GM12878 (cell line): ENCODE measurements at regions not wholly inside any gene's neighbourhood (a gene's known extent, or its start where the extent isn't known, plus 50 kb on each side); places are given as distances from the start of the nearest gene placed in this dataset.

Source experiments
- CHD2 ChIP-seq: IDR thresholded peaks from 2 replicates; pipeline ENCODE4 v1.6.1; 2011; ENCODE audit warnings: low read depth, low read length, improper control_type of control experiment, borderline replicate concordance
- JUND ChIP-seq: IDR thresholded peaks from 2 replicates; pipeline ENCODE4 v1.6.1; 2012; ENCODE audit warnings: low read depth, mild to moderate bottlenecking, low read length, improper control_type of control experiment, moderate library complexity
- MEF2A ChIP-seq: IDR thresholded peaks from 2 replicates; pipeline ENCODE4 v1.6.1; 2011; ENCODE audit warnings: low read depth, mild to moderate bottlenecking, low read length, moderate library complexity; ENCODE audit not compliant: insufficient read depth
- POLR2A ChIP-seq: IDR thresholded peaks from 2 replicates; pipeline ENCODE4 v1.6.1; 2011; ENCODE audit warnings: low read depth, mild to moderate bottlenecking, low read length
- POLR2AphosphoS2 ChIP-seq: IDR thresholded peaks from 2 replicates; pipeline ENCODE4 v1.6.1; 2011; ENCODE audit warnings: low read depth, mild to moderate bottlenecking, low read length, improper control_type of control experiment, moderate library complexity
- POLR2AphosphoS5 ChIP-seq: IDR thresholded peaks from 2 replicates; pipeline ENCODE4 v1.6.1; 2011; ENCODE audit warnings: mild to moderate bottlenecking, low read length, inconsistent platforms
- RAD21 ChIP-seq: IDR thresholded peaks from 2 replicates; pipeline ENCODE4 v1.6.1; 2011; ENCODE audit warnings: mild to moderate bottlenecking, low read depth, low read length, moderate library complexity; ENCODE audit not compliant: insufficient read depth
- SUZ12 ChIP-seq: fragments of 200-600 bp; sonication (generic); IDR thresholded peaks from one replicate; pipeline ENCODE4 v1.6.1; 2018; ENCODE audit warnings: antibody characterized with exemption, mild to moderate bottlenecking; ENCODE audit not compliant: unreplicated experiment
- TAF1 ChIP-seq: IDR thresholded peaks from 2 replicates; pipeline ENCODE4 v1.6.1; 2011; ENCODE audit warnings: mild to moderate bottlenecking, low read depth, low read length, borderline replicate concordance
- TF ChIP-seq, protein P1 (sequence below): fragments of 450-650 bp; IDR thresholded peaks from 2 replicates; pipeline ENCODE4 v1.6.1; 2016; ENCODE audit warnings: mild to moderate bottlenecking
- TF ChIP-seq, protein P2 (sequence below): IDR thresholded peaks from 2 replicates; pipeline ENCODE4 v1.6.1; 2012; ENCODE audit warnings: low read depth, low read length, improper control_type of control experiment
- TF ChIP-seq, protein P3 (sequence below), 3 experiments: IDR thresholded peaks in 2 of 3; conservative IDR thresholded peaks in 1 of 3; 2 replicates each; pipeline ENCODE4 v1.5.1; 2011; ENCODE audit warnings: low read depth in 3 of 3, low read length in 3 of 3, mild to moderate bottlenecking in 3 of 3, control low read depth in 2 of 3, moderate library complexity in 2 of 3, inconsistent platforms in 1 of 3, mixed read lengths in 1 of 3; ENCODE audit not compliant: control insufficient read depth in 2 of 3, insufficient read depth in 1 of 3; ENCODE audit errors: extremely low read depth in 1 of 3
- TF ChIP-seq, protein P4 (sequence below): fragments of 450-650 bp; IDR thresholded peaks from 2 replicates; pipeline ENCODE4 v1.6.1; 2017; ENCODE audit warnings: antibody characterized with exemption, mild to moderate bottlenecking, moderate library complexity
- TF ChIP-seq, protein P5 (sequence below): fragments of 450-650 bp; IDR thresholded peaks from 2 replicates; pipeline ENCODE4 v1.6.1; 2016; ENCODE audit warnings: mild to moderate bottlenecking

DNA sequence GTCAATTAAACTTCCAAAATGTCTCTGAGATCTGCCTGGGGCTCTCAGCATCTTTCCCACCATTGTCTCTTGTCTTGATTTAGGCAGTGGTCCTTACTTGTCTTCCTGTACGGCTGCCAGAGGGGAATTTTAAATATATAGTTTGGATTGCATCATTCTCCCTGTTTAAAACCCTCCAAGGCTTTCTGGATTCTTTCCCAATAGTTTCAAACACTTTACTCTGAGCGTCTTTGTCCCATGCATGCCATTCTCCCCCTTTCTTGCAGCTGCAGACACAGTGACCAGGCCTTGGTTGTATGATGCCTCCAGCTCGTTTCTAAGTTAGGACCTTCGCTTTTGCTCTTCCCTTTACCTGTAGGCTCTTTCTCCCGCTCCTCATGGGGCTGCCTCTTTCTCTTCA lies 323.3 kb upstream of the CTNNB1 start:
- TF ChIP-seq MEF2A, result no peak
- TF ChIP-seq, protein P1, sequence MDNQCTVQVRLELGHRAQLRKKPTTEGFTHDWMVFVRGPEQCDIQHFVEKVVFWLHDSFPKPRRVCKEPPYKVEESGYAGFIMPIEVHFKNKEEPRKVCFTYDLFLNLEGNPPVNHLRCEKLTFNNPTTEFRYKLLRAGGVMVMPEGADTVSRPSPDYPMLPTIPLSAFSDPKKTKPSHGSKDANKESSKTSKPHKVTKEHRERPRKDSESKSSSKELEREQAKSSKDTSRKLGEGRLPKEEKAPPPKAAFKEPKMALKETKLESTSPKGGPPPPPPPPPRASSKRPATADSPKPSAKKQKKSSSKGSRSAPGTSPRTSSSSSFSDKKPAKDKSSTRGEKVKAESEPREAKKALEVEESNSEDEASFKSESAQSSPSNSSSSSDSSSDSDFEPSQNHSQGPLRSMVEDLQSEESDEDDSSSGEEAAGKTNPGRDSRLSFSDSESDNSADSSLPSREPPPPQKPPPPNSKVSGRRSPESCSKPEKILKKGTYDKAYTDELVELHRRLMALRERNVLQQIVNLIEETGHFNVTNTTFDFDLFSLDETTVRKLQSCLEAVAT, result no peak
- TF ChIP-seq, protein P2, sequence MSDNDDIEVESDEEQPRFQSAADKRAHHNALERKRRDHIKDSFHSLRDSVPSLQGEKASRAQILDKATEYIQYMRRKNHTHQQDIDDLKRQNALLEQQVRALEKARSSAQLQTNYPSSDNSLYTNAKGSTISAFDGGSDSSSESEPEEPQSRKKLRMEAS, result no peak
- TF ChIP-seq POLR2AphosphoS2, result no peak
- TF ChIP-seq, protein P3, sequence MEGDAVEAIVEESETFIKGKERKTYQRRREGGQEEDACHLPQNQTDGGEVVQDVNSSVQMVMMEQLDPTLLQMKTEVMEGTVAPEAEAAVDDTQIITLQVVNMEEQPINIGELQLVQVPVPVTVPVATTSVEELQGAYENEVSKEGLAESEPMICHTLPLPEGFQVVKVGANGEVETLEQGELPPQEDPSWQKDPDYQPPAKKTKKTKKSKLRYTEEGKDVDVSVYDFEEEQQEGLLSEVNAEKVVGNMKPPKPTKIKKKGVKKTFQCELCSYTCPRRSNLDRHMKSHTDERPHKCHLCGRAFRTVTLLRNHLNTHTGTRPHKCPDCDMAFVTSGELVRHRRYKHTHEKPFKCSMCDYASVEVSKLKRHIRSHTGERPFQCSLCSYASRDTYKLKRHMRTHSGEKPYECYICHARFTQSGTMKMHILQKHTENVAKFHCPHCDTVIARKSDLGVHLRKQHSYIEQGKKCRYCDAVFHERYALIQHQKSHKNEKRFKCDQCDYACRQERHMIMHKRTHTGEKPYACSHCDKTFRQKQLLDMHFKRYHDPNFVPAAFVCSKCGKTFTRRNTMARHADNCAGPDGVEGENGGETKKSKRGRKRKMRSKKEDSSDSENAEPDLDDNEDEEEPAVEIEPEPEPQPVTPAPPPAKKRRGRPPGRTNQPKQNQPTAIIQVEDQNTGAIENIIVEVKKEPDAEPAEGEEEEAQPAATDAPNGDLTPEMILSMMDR (IDR thresholded peaks at IDR 0.05 in 2 of 3, conservative IDR thresholded peaks at IDR 0.05 in 1 of 3; ENCODE audit: control insufficient read depth in 2 of 3, extremely low read depth in 1 of 3, insufficient read depth in 1 of 3, low read depth in 3 of 3, low read length in 3 of 3), result no peak
- TF ChIP-seq, protein P4, sequence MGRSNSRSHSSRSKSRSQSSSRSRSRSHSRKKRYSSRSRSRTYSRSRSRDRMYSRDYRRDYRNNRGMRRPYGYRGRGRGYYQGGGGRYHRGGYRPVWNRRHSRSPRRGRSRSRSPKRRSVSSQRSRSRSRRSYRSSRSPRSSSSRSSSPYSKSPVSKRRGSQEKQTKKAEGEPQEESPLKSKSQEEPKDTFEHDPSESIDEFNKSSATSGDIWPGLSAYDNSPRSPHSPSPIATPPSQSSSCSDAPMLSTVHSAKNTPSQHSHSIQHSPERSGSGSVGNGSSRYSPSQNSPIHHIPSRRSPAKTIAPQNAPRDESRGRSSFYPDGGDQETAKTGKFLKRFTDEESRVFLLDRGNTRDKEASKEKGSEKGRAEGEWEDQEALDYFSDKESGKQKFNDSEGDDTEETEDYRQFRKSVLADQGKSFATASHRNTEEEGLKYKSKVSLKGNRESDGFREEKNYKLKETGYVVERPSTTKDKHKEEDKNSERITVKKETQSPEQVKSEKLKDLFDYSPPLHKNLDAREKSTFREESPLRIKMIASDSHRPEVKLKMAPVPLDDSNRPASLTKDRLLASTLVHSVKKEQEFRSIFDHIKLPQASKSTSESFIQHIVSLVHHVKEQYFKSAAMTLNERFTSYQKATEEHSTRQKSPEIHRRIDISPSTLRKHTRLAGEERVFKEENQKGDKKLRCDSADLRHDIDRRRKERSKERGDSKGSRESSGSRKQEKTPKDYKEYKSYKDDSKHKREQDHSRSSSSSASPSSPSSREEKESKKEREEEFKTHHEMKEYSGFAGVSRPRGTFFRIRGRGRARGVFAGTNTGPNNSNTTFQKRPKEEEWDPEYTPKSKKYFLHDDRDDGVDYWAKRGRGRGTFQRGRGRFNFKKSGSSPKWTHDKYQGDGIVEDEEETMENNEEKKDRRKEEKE, result no peak
- no peak for TF ChIP-seq POLR2A
- no peak for TF ChIP-seq RAD21
- no peak for TF ChIP-seq SUZ12
- TF ChIP-seq CHD2, result no peak
- no peak for TF ChIP-seq JUND
- no peak for TF ChIP-seq POLR2AphosphoS5
- no peak for TF ChIP-seq TAF1
- TF ChIP-seq, protein P5, sequence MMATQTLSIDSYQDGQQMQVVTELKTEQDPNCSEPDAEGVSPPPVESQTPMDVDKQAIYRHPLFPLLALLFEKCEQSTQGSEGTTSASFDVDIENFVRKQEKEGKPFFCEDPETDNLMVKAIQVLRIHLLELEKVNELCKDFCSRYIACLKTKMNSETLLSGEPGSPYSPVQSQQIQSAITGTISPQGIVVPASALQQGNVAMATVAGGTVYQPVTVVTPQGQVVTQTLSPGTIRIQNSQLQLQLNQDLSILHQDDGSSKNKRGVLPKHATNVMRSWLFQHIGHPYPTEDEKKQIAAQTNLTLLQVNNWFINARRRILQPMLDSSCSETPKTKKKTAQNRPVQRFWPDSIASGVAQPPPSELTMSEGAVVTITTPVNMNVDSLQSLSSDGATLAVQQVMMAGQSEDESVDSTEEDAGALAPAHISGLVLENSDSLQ, result no peak
